ENCODE measurements at regions not wholly inside any gene's neighbourhood (a gene's known extent, or its start where the extent isn't known, plus 50 kb on each side); places are given as distances from the start of the nearest gene placed in this dataset.

GRCh38 chr5:173819521-173819920, 68.6 kb upstream of the CPEB4 start:
- 59% methylated on average over 3 of the region's 3 CpGs for WGBS (ENCODE audit: insufficient coverage, low coverage, missing lambda C conversion rate)
- Histone ChIP-seq H3K79me2 (ENCODE audit: control insufficient read depth, insufficient read depth, low read length) (no peaks in the 10 kb centered on the region), H4K20me1 (replicated peaks; ENCODE audit: control insufficient read depth, insufficient read depth, low read length) (no peaks in the 10 kb centered on the region), H3K36me3 (ENCODE audit: control insufficient read depth, insufficient read depth, low read length) (no peaks in the 10 kb centered on the region), H3K9ac (ENCODE audit: insufficient read depth in 1 of 2, low read depth in 2 of 2, low read length in 2 of 2) (no peak overlapping the region), H3K9me3 (replicated peaks; ENCODE audit: control insufficient read depth, insufficient read depth, low read depth, low read length) (0 out of 2 replicates have a peak, but pooled peaks cover 5% of the 10 kb centered on the region), H3K27me3 (ENCODE audit: control insufficient read depth in 2 of 2, insufficient read depth in 2 of 2, low read length in 2 of 2) (no peaks in the 10 kb centered on the region), H3K4me3 (no peak overlapping the region), H3K4me1 (replicated peaks in 1 of 2; ENCODE audit: control insufficient read depth in 2 of 2, insufficient read depth in 2 of 2, low read length in 2 of 2) (peaks cover 13 to 24% of the 10 kb centered on the region in 2 experiments), H3K9me1 (ENCODE audit: control insufficient read depth, insufficient read depth, low read length) (no peaks in the 10 kb centered on the region), H3K4me2 (ENCODE audit: insufficient read depth, low read length) (no peak overlapping the region), H3K27ac (ENCODE audit: extremely low read depth, low read depth, low read length) (no peak overlapping the region), H2AFZ (ENCODE audit: low read depth, low read length) (no peak overlapping the region)
- no peak for ATAC-seq
- ChIA-PET POLR2A (interaction anchor here (0.6 to 0.7 kb wide), 2 partner anchors 26 to 77 kb away, joined by 3 read pairs; no protein-coding TSS in a partner anchor), CTCF (ENCODE audit: low intra/inter-chr PET ratio) (no interaction called here)
- DNase-seq (ENCODE audit: extremely low read depth in 1 of 4, low spot score in 3 of 4): no peak
- intact Hi-C loops (cut with micrococcal nuclease): no loop called here
- in situ Hi-C loops (cut with MboI): no loop called here
- no peak for FAIRE-seq
- no TSS peak for BruUV-seq (replicated peaks)
- TF ChIP-seq ARNT (IDR thresholded peaks at IDR 0.05) (no peak), STAG1 (CRISPR knock-in tag; IDR thresholded peaks at IDR 0.05; ENCODE audit: borderline replicate concordance) (no peak), TCF3 (CRISPR knock-in tag; IDR thresholded peaks at IDR 0.05) (no peak), THAP12 (CRISPR knock-in tag; IDR thresholded peaks at IDR 0.05) (no peak), ZFPM2 (CRISPR knock-in tag; IDR thresholded peaks at IDR 0.05) (no peak), NFYB (IDR thresholded peaks at IDR 0.05; ENCODE audit: extremely low read depth, insufficient read length) (peak; percentile 39), CBX3 (IDR thresholded peaks at IDR 0.05; ENCODE audit: borderline replicate concordance in 1 of 2, low read length in 2 of 2) (peak in 1 of 2 experiments; percentile 69; a peak in 2 of 3 replicates), ZNF124 (CRISPR knock-in tag; IDR thresholded peaks at IDR 0.05) (no peak)
- TF ChIP-seq, protein P1, sequence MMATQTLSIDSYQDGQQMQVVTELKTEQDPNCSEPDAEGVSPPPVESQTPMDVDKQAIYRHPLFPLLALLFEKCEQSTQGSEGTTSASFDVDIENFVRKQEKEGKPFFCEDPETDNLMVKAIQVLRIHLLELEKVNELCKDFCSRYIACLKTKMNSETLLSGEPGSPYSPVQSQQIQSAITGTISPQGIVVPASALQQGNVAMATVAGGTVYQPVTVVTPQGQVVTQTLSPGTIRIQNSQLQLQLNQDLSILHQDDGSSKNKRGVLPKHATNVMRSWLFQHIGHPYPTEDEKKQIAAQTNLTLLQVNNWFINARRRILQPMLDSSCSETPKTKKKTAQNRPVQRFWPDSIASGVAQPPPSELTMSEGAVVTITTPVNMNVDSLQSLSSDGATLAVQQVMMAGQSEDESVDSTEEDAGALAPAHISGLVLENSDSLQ (IDR thresholded peaks at IDR 0.05): 0 out of 2 replicates have a peak, but pooled peaks have one; percentile 9

Measured in K562 (cell line).